GM23248 (cell line): ENCODE measurements at regions not wholly inside any gene's neighbourhood (a gene's known extent, or its start where the extent isn't known, plus 50 kb on each side); places are given as distances from the start of the nearest gene placed in this dataset. TPM values are rescaled to one million over a fixed set of nuclear protein-coding genes. Genes with fewer than 3 reads are reported as not detected.
"Not testable (repeated sequence)": the region's sequence is repeated elsewhere in the genome, so short reads cannot be mapped to it uniquely, and the experiment has no call there.

Experiments used
- DNase-seq: peaks from one replicate; pipeline ENCODE4 v3.0.0-alpha.2; 2015
- H2AFZ ChIP-seq: fragments of 200-600 bp; sonication (generic); 2 replicates; pipeline ENCODE4 v1.6.1; 2016; ENCODE audit warnings: antibody characterized with exemption
- H3F3A ChIP-seq: fragments of 200-600 bp; sonication (generic); 2 replicates; pipeline ENCODE4 v1.6.1; 2016; ENCODE audit warnings: mild to moderate bottlenecking, antibody characterized with exemption, mixed run types; ENCODE audit not compliant: insufficient read depth
- H3K27ac ChIP-seq: fragments of 200-600 bp; sonication (generic); 2 replicates; pipeline ENCODE4 v1.5.1; 2016; ENCODE audit warnings: mild to moderate bottlenecking
- H3K27me3 ChIP-seq: fragments of 200-600 bp; sonication (generic); replicated peaks from 2 replicates; pipeline ENCODE4 v1.6.1; 2016; ENCODE audit warnings: mild to moderate bottlenecking; ENCODE audit not compliant: insufficient read depth
- H3K36me3 ChIP-seq: fragments of 200-600 bp; sonication (generic); 2 replicates; pipeline ENCODE4 v1.6.1; 2016; ENCODE audit warnings: low read depth, mild to moderate bottlenecking
- H3K4me1 ChIP-seq: fragments of 200-600 bp; sonication (generic); 2 replicates; pipeline ENCODE4 v1.6.1; 2016; ENCODE audit warnings: mild to moderate bottlenecking; ENCODE audit not compliant: insufficient read depth
- H3K4me2 ChIP-seq: fragments of 200-600 bp; sonication (generic); one replicate; pipeline ENCODE4 v1.6.1; 2016; ENCODE audit warnings: mild to moderate bottlenecking; ENCODE audit not compliant: unreplicated experiment
- H3K4me3 ChIP-seq: fragments of 200-600 bp; sonication (generic); 2 replicates; pipeline ENCODE4 v1.5.1; 2016; ENCODE audit warnings: mild to moderate bottlenecking
- H3K79me2 ChIP-seq: fragments of 200-600 bp; sonication (generic); 2 replicates; pipeline ENCODE4 v1.6.1; 2016; ENCODE audit warnings: mild to moderate bottlenecking; ENCODE audit not compliant: insufficient read depth
- H3K9ac ChIP-seq: fragments of 200-600 bp; sonication (generic); 2 replicates; pipeline ENCODE4 v1.6.1; 2016; ENCODE audit warnings: mild to moderate bottlenecking
- H3K9me2 ChIP-seq: fragments of 200-600 bp; sonication (generic); 2 replicates; pipeline ENCODE4 v1.6.1; 2016; ENCODE audit warnings: mixed run types, mild to moderate bottlenecking, moderate library complexity; ENCODE audit not compliant: insufficient read depth
- H3K9me3 ChIP-seq: fragments of 200-600 bp; sonication (generic); one replicate; pipeline ENCODE4 v1.6.1; 2017; ENCODE audit warnings: low read depth
- H4K20me1 ChIP-seq: fragments of 200-600 bp; sonication (generic); 2 replicates; pipeline ENCODE4 v1.6.0; 2016; ENCODE audit not compliant: insufficient read depth
- EZH2 ChIP-seq: fragments of 200-600 bp; sonication (generic); IDR thresholded peaks from 2 replicates; pipeline ENCODE4 v1.6.1; 2018; ENCODE audit warnings: antibody characterized with exemption, mild to moderate bottlenecking; ENCODE audit not compliant: insufficient read depth, poor library complexity, severe bottlenecking
- EZH2phosphoT487 ChIP-seq: fragments of 200-600 bp; sonication (generic); IDR thresholded peaks from 2 replicates; pipeline ENCODE4 v1.6.1; 2018; ENCODE audit warnings: antibody characterized with exemption, moderate library complexity, mild to moderate bottlenecking, low read depth; ENCODE audit not compliant: insufficient read depth
- whole genome bisulfite sequencing, 2 experiments: methylation state at CpG; one replicate each; pipeline ENCODE4 v1.1.6; 2015 to 2017; ENCODE audit warnings: low lambda C conversion rate in 2 of 2, low coverage in 1 of 2; ENCODE audit errors: missing lambda C conversion rate in 2 of 2; 5-methylcytosine and 5-hydroxymethylcytosine counted together
- in situ Hi-C: fragments of 300-500 bp; cut with MboI; formaldehyde crosslinking; loops from 2 replicates; pipeline ENCODE4 v1.15.0; 2020
- small RNA-seq: library from RNA; depleted of rRNA; stranded (forward); fragments of <200 nt; gene quantifications from one replicate; pipeline ENCODE3, GENCODE V24; 2014; ENCODE audit warnings: low read depth, low replicate concordance

GRCh38 chr14:103281496-103282231 lies 52.4 kb upstream of the EIF5 start:
- Histone ChIP-seq H3K4me2 (no peak overlapping the region), H3K9ac (no peak overlapping the region), H3K79me2 (no peaks in the 10 kb centered on the region), H3K9me3 (no peaks in the 10 kb centered on the region), H3K4me1 (peaks cover 4% of the 10 kb centered on the region), H3K9me2 (no peaks in the 10 kb centered on the region), H3K36me3 (no peaks in the 10 kb centered on the region), H4K20me1 (no peaks in the 10 kb centered on the region), H3F3A (peaks cover 10% of the 10 kb centered on the region), H2AFZ (no peak overlapping the region), H3K4me3 (no peak overlapping the region), H3K27me3 (peaks cover 22% of the 10 kb centered on the region), H3K27ac (no peak overlapping the region)
- WGBS, 2 experiments = 51 to 55% methylated on average over 11 of the region's 11 CpGs
- TF ChIP-seq EZH2phosphoT487 (no peak), EZH2 (no peak)
- DNase-seq = peak; percentile 82
- in situ Hi-C loops = loop anchor here (10.0 kb wide), 1 partner anchor 197 kb away; the partner anchor contains the start of gene LBHD2

GRCh38 chr14:103282309-103282708 lies 51.7 kb upstream of the EIF5 start:
- H3K36me3 ChIP-seq, H3K9me2 ChIP-seq, H3K79me2 ChIP-seq, H3K9me3 ChIP-seq, H3K27ac ChIP-seq, H2AFZ ChIP-seq, H3F3A ChIP-seq, H4K20me1 ChIP-seq, DNase-seq, H3K4me3 ChIP-seq, H3K4me1 ChIP-seq, H3K4me2 ChIP-seq, H3K9ac ChIP-seq: not testable (repeated sequence)
- 85 to 86% methylated on average over 17 of the region's 17 CpGs for WGBS, 2 experiments
- peaks cover 16% of the 10 kb centered on the region for H3K27me3 ChIP-seq
- in situ Hi-C loops = loop anchor here (10.0 kb wide), 1 partner anchor 198 kb away; the partner anchor contains the start of gene LBHD2

GRCh38 chr14:103282932-103283331 lies 51.1 kb upstream of the EIF5 start:
- no peak overlapping the region for H3K9ac ChIP-seq
- H2AFZ ChIP-seq = no peak overlapping the region
- no peaks in the 10 kb centered on the region for H3K79me2 ChIP-seq
- no peaks in the 10 kb centered on the region for H3K36me3 ChIP-seq
- H3K9me3 ChIP-seq = no peaks in the 10 kb centered on the region
- no peak for DNase-seq
- H3F3A ChIP-seq = peaks cover 10% of the 10 kb centered on the region
- no peak overlapping the region for H3K4me3 ChIP-seq
- H4K20me1 ChIP-seq = no peaks in the 10 kb centered on the region
- in situ Hi-C loops = loop anchor here (10.0 kb wide), 1 partner anchor 198 kb away; the partner anchor contains the start of gene LBHD2
- WGBS, 2 experiments = 81% methylated on average over 5 of the region's 5 CpGs
- H3K4me2 ChIP-seq = no peak overlapping the region
- H3K27me3 ChIP-seq = peaks cover 13% of the 10 kb centered on the region; the same call in 1 of the 2 replicates
- no peak overlapping the region for H3K27ac ChIP-seq
- peaks cover 4% of the 10 kb centered on the region for H3K4me1 ChIP-seq
- TF ChIP-seq EZH2 (no peak), EZH2phosphoT487 (no peak)
- H3K9me2 ChIP-seq = no peaks in the 10 kb centered on the region

- Histone ChIP-seq H3K36me3 (no peaks in the 10 kb centered on the region), H3K27ac (no peak overlapping the region), H3K79me2 (no peaks in the 10 kb centered on the region), H3K27me3 (0 out of 2 replicates have a peak, but pooled peaks cover 5% of the 10 kb centered on the region), H4K20me1 (no peaks in the 10 kb centered on the region), H3K9ac (no peak overlapping the region), H3K4me1 (peaks cover 4% of the 10 kb centered on the region), H3K9me2 (no peaks in the 10 kb centered on the region), H3K4me3 (no peak overlapping the region), H3K4me2 (no peak overlapping the region), H3F3A (peaks cover 10% of the 10 kb centered on the region), H3K9me3 (no peaks in the 10 kb centered on the region), H2AFZ (no peak overlapping the region)
- 70 to 71% methylated on average over 12 of the region's 12 CpGs for WGBS, 2 experiments
- no peak for DNase-seq
- in situ Hi-C loops = loop anchor here (10.0 kb wide), 1 partner anchor 199 kb away; the partner anchor contains the start of gene LBHD2
- TF ChIP-seq EZH2phosphoT487 (no peak), EZH2 (no peak)
These were observed 50.1 kb upstream of the EIF5 start for GRCh38 chr14:103283916-103284315.

Small RNA genes lying in the stretch of these regions (small RNA-seq; reads per million reads assigned to genes)
- gene AL161669.2 = not detected
